ENCODE measurements at regions not wholly inside any gene's neighbourhood (a gene's known extent, or its start where the extent isn't known, plus 50 kb on each side); places are given as distances from the start of the nearest gene placed in this dataset.

DNA sequence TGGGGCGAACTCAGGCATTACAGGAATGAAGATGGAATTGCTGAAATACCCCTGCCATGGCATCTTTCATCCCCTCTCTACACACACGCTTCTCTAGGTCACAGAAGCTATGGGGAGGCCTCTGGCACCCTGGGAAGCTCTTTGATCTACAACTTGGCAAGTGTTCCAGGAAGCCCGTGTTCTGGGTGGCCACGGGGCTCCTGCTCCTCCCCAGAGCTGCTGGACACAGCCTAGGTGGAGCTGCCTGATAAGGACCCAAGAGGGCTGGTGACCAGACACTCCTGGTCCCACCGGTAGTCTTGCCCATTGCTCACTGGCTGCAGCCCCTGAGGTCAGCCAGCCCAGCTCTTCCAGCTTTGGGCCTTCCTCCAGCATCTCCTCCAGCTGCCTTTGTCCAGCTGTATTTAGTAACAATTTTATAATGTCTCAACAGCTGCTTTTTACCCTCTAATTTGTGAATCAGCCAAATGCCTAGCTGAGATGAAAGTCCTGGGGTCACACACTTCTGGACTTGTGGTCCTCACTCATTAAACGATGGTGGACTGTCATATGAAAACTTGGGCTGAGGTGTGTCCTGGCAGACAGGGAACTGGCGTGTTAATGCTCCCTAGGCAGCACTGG is 72.8 kb upstream of the SPATA13 start:
- H3K27me3 ChIP-seq (ENCODE audit: control insufficient read depth, insufficient read depth, low read length), result peaks cover 9% of the 10 kb centered on the region
- CTCF ChIA-PET, result interaction anchor here (1.1 to 1.8 kb wide), 4 partner anchors 9 to 35 kb away, joined by 3 to 5 read pairs (median 3); no protein-coding TSS in a partner anchor

GRCh38 chr13:24090049-24090448 is 70.5 kb upstream of the SPATA13 start:
- no peak overlapping the region for H3K4me3 ChIP-seq (ENCODE audit: low read depth, low read length)
- POLR2A ChIA-PET, result no interaction called here

More for the DNA sequence above, 72.8 kb upstream of the SPATA13 start:
- POLR2A ChIA-PET, result no interaction called here
- TF ChIP-seq, protein P1, sequence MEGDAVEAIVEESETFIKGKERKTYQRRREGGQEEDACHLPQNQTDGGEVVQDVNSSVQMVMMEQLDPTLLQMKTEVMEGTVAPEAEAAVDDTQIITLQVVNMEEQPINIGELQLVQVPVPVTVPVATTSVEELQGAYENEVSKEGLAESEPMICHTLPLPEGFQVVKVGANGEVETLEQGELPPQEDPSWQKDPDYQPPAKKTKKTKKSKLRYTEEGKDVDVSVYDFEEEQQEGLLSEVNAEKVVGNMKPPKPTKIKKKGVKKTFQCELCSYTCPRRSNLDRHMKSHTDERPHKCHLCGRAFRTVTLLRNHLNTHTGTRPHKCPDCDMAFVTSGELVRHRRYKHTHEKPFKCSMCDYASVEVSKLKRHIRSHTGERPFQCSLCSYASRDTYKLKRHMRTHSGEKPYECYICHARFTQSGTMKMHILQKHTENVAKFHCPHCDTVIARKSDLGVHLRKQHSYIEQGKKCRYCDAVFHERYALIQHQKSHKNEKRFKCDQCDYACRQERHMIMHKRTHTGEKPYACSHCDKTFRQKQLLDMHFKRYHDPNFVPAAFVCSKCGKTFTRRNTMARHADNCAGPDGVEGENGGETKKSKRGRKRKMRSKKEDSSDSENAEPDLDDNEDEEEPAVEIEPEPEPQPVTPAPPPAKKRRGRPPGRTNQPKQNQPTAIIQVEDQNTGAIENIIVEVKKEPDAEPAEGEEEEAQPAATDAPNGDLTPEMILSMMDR (IDR thresholded peaks at IDR 0.05; ENCODE audit: insufficient read depth, low read depth, low read length), result no peak
- Histone ChIP-seq H3K36me3 (ENCODE audit: control insufficient read depth, insufficient read depth, low read length) (no peaks in the 10 kb centered on the region), H3K4me3 (ENCODE audit: low read depth, low read length) (no peak overlapping the region)
- no peak for DNase-seq (ENCODE audit: low read depth)

DNA sequence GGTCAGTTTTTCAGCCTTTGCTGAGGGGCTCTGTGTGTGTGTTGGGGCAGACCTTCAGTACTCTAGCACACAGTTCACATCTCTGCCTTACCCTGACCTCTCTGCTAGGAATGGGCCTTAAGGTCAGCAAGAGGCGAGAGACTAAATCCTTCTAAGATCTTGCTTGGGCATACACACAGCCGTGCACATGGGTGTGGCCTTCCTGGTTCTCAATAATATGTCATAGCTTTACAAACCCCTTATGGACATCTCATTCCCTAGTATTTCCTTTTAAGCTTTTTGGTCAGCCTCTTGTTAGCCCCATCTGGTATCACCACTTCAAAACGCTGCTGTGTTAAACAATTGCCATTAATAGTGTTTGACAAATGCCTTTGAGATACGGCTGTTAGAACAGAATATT is 69.4 kb upstream of the SPATA13 start:
- Histone ChIP-seq H3K27me3 (ENCODE audit: control insufficient read depth, insufficient read depth, low read length) (no peaks in the 10 kb centered on the region), H3K4me3 (ENCODE audit: low read depth, low read length) (no peak overlapping the region), H3K36me3 (ENCODE audit: control insufficient read depth, insufficient read depth, low read length) (no peaks in the 10 kb centered on the region)
- POLR2A ChIA-PET, result no interaction called here
- no peak for DNase-seq (ENCODE audit: low read depth)
- CTCF ChIA-PET, result interaction anchor here (1.3 kb wide), 1 partner anchor 9 kb away, joined by 3 read pairs; no protein-coding TSS in a partner anchor
- TF ChIP-seq, protein P1 (IDR thresholded peaks at IDR 0.05; ENCODE audit: insufficient read depth, low read depth, low read length), result no peak

More at GRCh38 chr13:24090049-24090448, 70.5 kb upstream of the SPATA13 start:
- no peaks in the 10 kb centered on the region for H3K36me3 ChIP-seq (ENCODE audit: control insufficient read depth, insufficient read depth, low read length)
- TF ChIP-seq, protein P1 (IDR thresholded peaks at IDR 0.05; ENCODE audit: insufficient read depth, low read depth, low read length), result no peak
- 0 out of 2 replicates have a peak, but pooled peaks cover 2% of the 10 kb centered on the region for H3K27me3 ChIP-seq (ENCODE audit: control insufficient read depth, insufficient read depth, low read length)
- CTCF ChIA-PET, result interaction anchor here (1.1 kb wide), 1 partner anchor 70 kb away, joined by 3 read pairs; no protein-coding TSS in a partner anchor
- no peak for DNase-seq (ENCODE audit: low read depth)

GRCh38 chr13:24092108-24092507 is 68.4 kb upstream of the SPATA13 start:
- ChIA-PET CTCF (interaction anchor here (1.3 kb wide), 1 partner anchor 8 kb away, joined by 3 read pairs; no protein-coding TSS in a partner anchor), POLR2A (no interaction called here)

DNA sequence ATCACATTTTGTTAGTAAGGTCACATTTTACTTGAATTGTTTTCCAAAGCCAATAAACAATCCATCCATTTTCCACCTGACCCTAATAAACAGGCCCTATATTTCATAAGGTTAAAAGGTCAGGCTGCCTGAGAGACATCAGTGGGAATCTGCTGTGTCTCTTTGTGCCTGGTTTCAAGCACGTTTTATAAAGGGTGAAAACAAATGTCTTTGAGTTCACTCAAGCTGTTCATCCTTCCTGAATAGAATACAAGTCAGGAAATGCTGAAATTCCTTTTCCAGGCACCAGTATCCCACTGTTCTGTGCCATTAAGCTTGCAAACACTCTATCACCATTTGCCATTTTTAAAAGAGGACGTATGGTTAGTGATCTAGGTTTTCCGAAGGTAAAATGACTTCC is 67.5 kb upstream of the SPATA13 start:
- POLR2A ChIA-PET, result no interaction called here
- TF ChIP-seq, protein P1 (IDR thresholded peaks at IDR 0.05; ENCODE audit: insufficient read depth, low read depth, low read length), result no peak

More at GRCh38 chr13:24092108-24092507, 68.4 kb upstream of the SPATA13 start:
- no peak for DNase-seq (ENCODE audit: low read depth)
- TF ChIP-seq, protein P1 (IDR thresholded peaks at IDR 0.05; ENCODE audit: insufficient read depth, low read depth, low read length), result no peak
- H3K4me3 ChIP-seq (ENCODE audit: low read depth, low read length), result no peak overlapping the region
- H3K36me3 ChIP-seq (ENCODE audit: control insufficient read depth, insufficient read depth, low read length), result no peaks in the 10 kb centered on the region
- H3K27me3 ChIP-seq (ENCODE audit: control insufficient read depth, insufficient read depth, low read length), result no peaks in the 10 kb centered on the region

More for the DNA sequence above, 67.5 kb upstream of the SPATA13 start:
- Histone ChIP-seq H3K4me3 (ENCODE audit: low read depth, low read length) (no peak overlapping the region), H3K36me3 (ENCODE audit: control insufficient read depth, insufficient read depth, low read length) (no peaks in the 10 kb centered on the region), H3K27me3 (ENCODE audit: control insufficient read depth, insufficient read depth, low read length) (no peaks in the 10 kb centered on the region)
- CTCF ChIA-PET, result interaction anchor here (0.7 to 1.8 kb wide), 2 partner anchors 39 to 350 kb away, joined by 3 to 7 read pairs; no protein-coding TSS in a partner anchor
- DNase-seq (ENCODE audit: low read depth), result no peak

Data from BJ (cell line).